Keratinocyte (primary cell): ENCODE measurements at regions not wholly inside any gene's neighbourhood (a gene's known extent, or its start where the extent isn't known, plus 50 kb on each side); places are given as distances from the start of the nearest gene placed in this dataset.

Experiments used
- DNase-seq: peaks from one replicate; pipeline ENCODE4 v3.0.0-alpha.2; 2011; ENCODE audit warnings: low read depth, missing footprints, low spot score
- FAIRE-seq: peaks from 2 replicates; lab custom pipeline; 2011; peaks lifted over from hg19 to GRCh38; lab: Jason Lieb, UNC
- H2AFZ ChIP-seq: 2 replicates; pipeline ENCODE4 v1.6.0; 2012; ENCODE audit warnings: low read length, control low read depth, inconsistent platforms; ENCODE audit not compliant: control insufficient read depth
- H3K27ac ChIP-seq: 2 replicates; pipeline ENCODE4 v1.5.1; 2011; ENCODE audit warnings: low read length; ENCODE audit not compliant: control insufficient read depth, insufficient read depth
- H3K27me3 ChIP-seq: 3 replicates; pipeline ENCODE4 v1.6.0; 2011; ENCODE audit warnings: low read length; ENCODE audit not compliant: control insufficient read depth, insufficient read depth; ENCODE audit errors: extremely low read depth
- H3K36me3 ChIP-seq, 2 experiments: 2 replicates in 1 of 2; 3 replicates in 1 of 2; pipeline ENCODE4 v1.5.1; 2011; ENCODE audit warnings: low read length in 2 of 2, mild to moderate bottlenecking in 1 of 2; ENCODE audit not compliant: control insufficient read depth in 2 of 2, insufficient read depth in 2 of 2; ENCODE audit errors: extremely low read depth in 1 of 2
- H3K4me1 ChIP-seq: 3 replicates; pipeline ENCODE4 v1.5.1; 2011; ENCODE audit warnings: low read length; ENCODE audit not compliant: control insufficient read depth, insufficient read depth; ENCODE audit errors: extremely low read depth
- H3K4me2 ChIP-seq: 3 replicates; pipeline ENCODE4 v1.6.0; 2011; ENCODE audit warnings: low read depth, low read length; ENCODE audit not compliant: control insufficient read depth, insufficient read depth; ENCODE audit errors: extremely low read depth
- H3K4me3 ChIP-seq, 3 experiments: fragments of 200-600 bp in 1 of 3; sonication (generic) in 1 of 3; 2 replicates in 2 of 3; 3 replicates in 1 of 3; pipeline ENCODE4 v1.5.1; 2011 to 2016; ENCODE audit warnings: low read length in 3 of 3, mild to moderate bottlenecking in 3 of 3, control low read depth in 2 of 3, inconsistent platforms in 1 of 3, low read depth in 1 of 3, mixed read lengths in 1 of 3, mixed run types in 1 of 3, moderate library complexity in 1 of 3; ENCODE audit not compliant: control insufficient read depth in 2 of 3, insufficient read depth in 2 of 3; ENCODE audit errors: extremely low read depth in 1 of 3
- H3K79me2 ChIP-seq: 2 replicates; pipeline ENCODE4 v1.6.0; 2012; ENCODE audit warnings: low read length; ENCODE audit not compliant: control insufficient read depth, insufficient read depth
- H3K9ac ChIP-seq: 3 replicates; pipeline ENCODE4 v1.6.0; 2011; ENCODE audit warnings: low read length; ENCODE audit not compliant: control insufficient read depth, insufficient read depth; ENCODE audit errors: extremely low read depth
- H3K9me1 ChIP-seq: 3 replicates; pipeline ENCODE4 v1.6.0; 2011; ENCODE audit warnings: low read length; ENCODE audit not compliant: control insufficient read depth, insufficient read depth; ENCODE audit errors: extremely low read depth
- H3K9me3 ChIP-seq: 2 replicates; pipeline ENCODE4 v1.5.1; 2012; ENCODE audit warnings: low read depth, low read length; ENCODE audit not compliant: control insufficient read depth
- H4K20me1 ChIP-seq: 3 replicates; pipeline ENCODE4 v1.6.0; 2011; ENCODE audit warnings: low read length; ENCODE audit not compliant: control insufficient read depth, insufficient read depth; ENCODE audit errors: extremely low read depth
- CTCF ChIP-seq, 3 experiments: IDR thresholded peaks in 1 of 3; conservative IDR thresholded peaks in 1 of 3; optimal IDR thresholded peaks in 1 of 3; 2 replicates in 2 of 3; 3 replicates in 1 of 3; pipeline versions ENCODE3 to v1.5.1; 2011; ENCODE audit warnings: low read length in 3 of 3, mild to moderate bottlenecking in 3 of 3, moderate library complexity in 2 of 3, control low read depth in 1 of 3, inconsistent platforms in 1 of 3; ENCODE audit not compliant: insufficient read depth in 2 of 3; ENCODE audit errors: extremely low read depth in 1 of 3
- EZH2 ChIP-seq: IDR thresholded peaks from one replicate; pipeline ENCODE4 v1.6.1; 2012; ENCODE audit warnings: inconsistent platforms, mild to moderate bottlenecking, low read length, moderate library complexity
- dilution Hi-C: fragments of 300-500 bp; cut with MboI; formaldehyde crosslinking; loops from one replicate; pipeline ENCODE4 v1.7.0; 2020; ENCODE audit warnings: low sequenced_read_pairs; ENCODE audit not compliant: extremely low pct_ligation_motif_present

- Histone ChIP-seq H3K4me1 (peaks cover 12% of the 10 kb centered on the region), H3K9me1 (no peaks in the 10 kb centered on the region), H3K79me2 (no peaks in the 10 kb centered on the region), H3K36me3 (no peaks in the 10 kb centered on the region), H3K4me2 (no peak overlapping the region), H3K27me3 (no peaks in the 10 kb centered on the region), H3K9me3 (no peaks in the 10 kb centered on the region), H3K9ac (no peak overlapping the region), H4K20me1 (no peaks in the 10 kb centered on the region), H3K4me3 (no peak overlapping the region), H3K27ac (no peak overlapping the region), H2AFZ (no peak overlapping the region)
- dilution Hi-C loops: no loop called here
- TF ChIP-seq CTCF (optimal IDR thresholded peaks at IDR 0.05 in 1 of 3, IDR thresholded peaks at IDR 0.05 in 1 of 3, conservative IDR thresholded peaks at IDR 0.05 in 1 of 3; ENCODE audit: extremely low read depth in 1 of 3, insufficient read depth in 2 of 3, low read length in 3 of 3) (no peak), EZH2 (no peak)
- DNase-seq (no peak), FAIRE-seq (no peak)
Measured at GRCh38 chr6:72519871-72520270, 102.0 kb upstream of the KCNQ5 start.

GRCh38 chr6:72521684-72522083 lies 100.2 kb upstream of the KCNQ5 start:
- no peaks in the 10 kb centered on the region for H3K27me3 ChIP-seq
- dilution Hi-C loops: no loop called here

More at GRCh38 chr6:72521684-72522083, 100.2 kb upstream of the KCNQ5 start:
- Histone ChIP-seq H4K20me1 (no peaks in the 10 kb centered on the region), H3K9me3 (no peaks in the 10 kb centered on the region), H3K27ac (no peak overlapping the region), H3K9ac (no peak overlapping the region), H2AFZ (no peak overlapping the region), H3K9me1 (no peaks in the 10 kb centered on the region), H3K36me3 (no peaks in the 10 kb centered on the region), H3K4me3 (no peak overlapping the region), H3K4me2 (no peak overlapping the region), H3K4me1 (peaks cover 12% of the 10 kb centered on the region), H3K79me2 (no peaks in the 10 kb centered on the region)
- FAIRE-seq (no peak), DNase-seq (no peak)
- TF ChIP-seq EZH2: no peak
- no peak for TF ChIP-seq CTCF (optimal IDR thresholded peaks at IDR 0.05 in 1 of 3, IDR thresholded peaks at IDR 0.05 in 1 of 3, conservative IDR thresholded peaks at IDR 0.05 in 1 of 3; ENCODE audit: extremely low read depth in 1 of 3, insufficient read depth in 2 of 3, low read length in 3 of 3)
